ENCODE measurements at regions not wholly inside any gene's neighbourhood (a gene's known extent, or its start where the extent isn't known, plus 50 kb on each side); places are given as distances from the start of the nearest gene placed in this dataset.

DNA sequence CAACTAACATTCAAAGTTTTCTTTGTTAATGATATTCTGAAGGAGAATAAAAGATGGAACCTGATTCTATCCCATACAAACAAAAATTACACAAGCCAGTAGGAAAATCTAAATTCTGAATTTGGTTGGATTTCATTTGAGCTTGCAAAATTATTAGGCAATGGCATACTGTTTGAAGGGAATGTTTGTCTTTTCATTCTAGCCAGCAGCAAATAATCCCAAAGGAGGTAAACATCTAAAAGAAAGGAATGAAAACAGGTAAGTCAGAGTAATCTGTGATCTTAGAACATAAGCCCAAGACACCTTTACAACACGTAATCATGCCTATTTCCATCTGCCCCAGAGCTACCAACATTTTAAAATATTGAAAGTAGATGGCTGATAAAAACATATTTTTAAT, 482.1 kb upstream of the CITED2 start:
- Histone ChIP-seq H3K4me1 (peaks cover 4% of the 10 kb centered on the region), H3K9me3 (no peaks in the 10 kb centered on the region), H3K4me3 (no peak overlapping the region), H3K27me3 (ENCODE audit: low read depth) (no peaks in the 10 kb centered on the region), H3K27ac (no peak overlapping the region), H3K36me3 (no peaks in the 10 kb centered on the region)
- DNase-seq = no peak
- TF ChIP-seq, protein P1, sequence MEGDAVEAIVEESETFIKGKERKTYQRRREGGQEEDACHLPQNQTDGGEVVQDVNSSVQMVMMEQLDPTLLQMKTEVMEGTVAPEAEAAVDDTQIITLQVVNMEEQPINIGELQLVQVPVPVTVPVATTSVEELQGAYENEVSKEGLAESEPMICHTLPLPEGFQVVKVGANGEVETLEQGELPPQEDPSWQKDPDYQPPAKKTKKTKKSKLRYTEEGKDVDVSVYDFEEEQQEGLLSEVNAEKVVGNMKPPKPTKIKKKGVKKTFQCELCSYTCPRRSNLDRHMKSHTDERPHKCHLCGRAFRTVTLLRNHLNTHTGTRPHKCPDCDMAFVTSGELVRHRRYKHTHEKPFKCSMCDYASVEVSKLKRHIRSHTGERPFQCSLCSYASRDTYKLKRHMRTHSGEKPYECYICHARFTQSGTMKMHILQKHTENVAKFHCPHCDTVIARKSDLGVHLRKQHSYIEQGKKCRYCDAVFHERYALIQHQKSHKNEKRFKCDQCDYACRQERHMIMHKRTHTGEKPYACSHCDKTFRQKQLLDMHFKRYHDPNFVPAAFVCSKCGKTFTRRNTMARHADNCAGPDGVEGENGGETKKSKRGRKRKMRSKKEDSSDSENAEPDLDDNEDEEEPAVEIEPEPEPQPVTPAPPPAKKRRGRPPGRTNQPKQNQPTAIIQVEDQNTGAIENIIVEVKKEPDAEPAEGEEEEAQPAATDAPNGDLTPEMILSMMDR (IDR thresholded peaks at IDR 0.05) = no peak
- ATAC-seq = no peak
- intact Hi-C loops (cut with DNase I) = no loop called here

DNA sequence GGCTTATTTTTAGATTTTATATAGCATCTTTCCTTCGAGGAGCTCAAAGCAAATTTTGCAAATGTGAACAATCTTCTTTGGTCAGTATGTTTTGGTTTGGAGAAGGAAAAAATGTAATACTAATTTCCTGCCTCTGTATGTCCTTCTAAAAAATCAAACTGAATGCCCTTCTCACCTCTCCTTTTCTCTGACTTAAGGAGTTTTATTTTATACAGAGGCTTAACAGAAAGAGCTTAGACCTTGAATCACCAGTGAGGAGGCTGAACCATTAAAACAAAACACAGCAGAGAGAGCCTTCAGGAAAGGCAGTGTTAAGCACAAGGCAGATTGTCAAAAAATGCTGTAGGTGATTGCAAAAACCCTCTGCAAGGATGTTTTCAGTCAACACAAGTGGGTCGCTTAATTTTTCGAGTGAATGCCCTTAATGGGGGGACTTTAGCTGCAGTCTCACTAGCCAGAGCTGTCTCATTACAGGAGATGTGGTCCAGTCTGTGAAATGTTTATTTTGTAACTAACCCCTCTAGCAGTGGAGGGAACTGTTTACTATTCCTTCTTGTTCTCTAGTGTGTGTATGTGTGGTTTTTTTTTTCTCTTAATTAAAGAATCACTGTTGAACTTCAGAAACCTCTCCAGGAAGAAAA, 481.3 kb upstream of the CITED2 start:
- DNase-seq = no peak
- ATAC-seq = no peak
- Histone ChIP-seq H3K4me1 (peaks cover 4% of the 10 kb centered on the region), H3K36me3 (no peaks in the 10 kb centered on the region), H3K4me3 (no peak overlapping the region), H3K9me3 (no peaks in the 10 kb centered on the region), H3K27ac (no peak overlapping the region), H3K27me3 (ENCODE audit: low read depth) (no peaks in the 10 kb centered on the region)
- intact Hi-C loops (cut with DNase I) = no loop called here
- TF ChIP-seq, protein P1 (IDR thresholded peaks at IDR 0.05) = no peak

DNA sequence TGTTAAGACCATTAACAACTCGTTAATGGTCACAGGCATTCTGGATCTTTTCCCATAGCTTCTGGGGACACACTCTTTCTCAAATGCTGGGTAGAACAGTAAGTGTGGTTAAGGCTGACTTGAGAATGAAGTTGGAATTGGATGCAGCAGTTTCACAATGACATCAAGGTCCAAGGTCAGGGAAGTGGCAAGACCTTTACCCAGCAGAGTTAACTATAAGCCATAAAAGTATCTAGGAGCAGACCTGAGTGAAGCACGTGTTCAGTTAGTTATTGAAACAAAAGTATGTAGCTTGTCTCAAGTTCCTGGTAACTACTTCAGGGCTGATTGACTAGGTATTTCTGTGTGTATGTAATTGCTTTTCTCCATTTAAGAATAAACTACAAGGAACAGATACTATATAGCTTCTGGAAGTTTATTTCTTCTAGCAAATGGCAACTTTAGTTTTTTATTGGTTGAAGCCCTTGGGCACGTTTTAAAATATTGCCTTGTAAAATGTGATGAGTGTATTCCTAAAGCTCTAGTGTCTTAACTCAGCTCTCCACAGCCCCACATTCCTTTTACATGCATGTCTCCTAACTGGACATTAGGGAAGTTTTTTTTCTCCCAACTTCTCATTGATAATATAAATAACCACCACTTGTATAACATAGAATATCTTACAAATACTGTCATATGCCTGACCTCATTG, 479.0 kb upstream of the CITED2 start:
- TF ChIP-seq, protein P1 (IDR thresholded peaks at IDR 0.05) = no peak
- H3K4me3 ChIP-seq = no peak overlapping the region
- no peaks in the 10 kb centered on the region for H3K27me3 ChIP-seq (ENCODE audit: low read depth)
- intact Hi-C loops (cut with DNase I) = no loop called here
- H3K9me3 ChIP-seq = no peaks in the 10 kb centered on the region
- peak in 1 of 2 donors; percentile 31 for ATAC-seq
- no peaks in the 10 kb centered on the region for H3K36me3 ChIP-seq
- H3K4me1 ChIP-seq = peaks cover 4% of the 10 kb centered on the region
- no peak overlapping the region for H3K27ac ChIP-seq
- DNase-seq = no peak

DNA sequence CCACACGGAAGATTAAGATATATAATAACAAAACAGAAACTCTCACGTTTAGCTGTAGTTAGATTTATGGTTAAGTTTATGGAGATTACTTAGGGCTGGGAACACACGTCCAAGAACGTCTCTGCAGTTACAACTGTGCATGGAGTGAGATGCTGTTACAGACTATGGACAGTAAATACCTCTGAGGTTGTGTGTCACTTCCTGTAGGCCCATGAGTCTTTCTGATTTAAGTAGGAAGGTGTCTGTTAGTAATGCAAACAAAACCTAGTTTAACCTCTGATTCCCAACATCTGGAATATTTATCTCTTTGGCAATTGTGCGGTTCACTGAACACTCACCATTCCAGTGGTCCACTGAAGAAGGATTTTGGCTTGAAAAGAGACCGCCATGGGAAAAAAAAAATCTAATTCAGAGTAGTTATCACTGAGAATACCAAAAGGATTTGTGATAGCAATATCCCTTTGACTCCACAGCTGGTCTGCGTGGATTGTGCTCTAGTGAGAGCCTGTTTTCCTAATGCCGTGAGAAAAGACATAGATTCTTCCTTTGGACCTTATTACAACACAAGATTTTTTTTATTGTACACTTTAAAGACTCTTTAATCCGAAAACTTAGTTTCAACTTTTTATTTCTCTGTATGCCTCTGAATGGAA, 478.2 kb upstream of the CITED2 start:
- Histone ChIP-seq H3K27me3 (ENCODE audit: low read depth) (no peaks in the 10 kb centered on the region), H3K36me3 (no peaks in the 10 kb centered on the region), H3K4me3 (no peak overlapping the region), H3K27ac (no peak overlapping the region), H3K9me3 (no peaks in the 10 kb centered on the region), H3K4me1 (peaks cover 4% of the 10 kb centered on the region)
- intact Hi-C loops (cut with DNase I) = no loop called here
- DNase-seq (no peak), ATAC-seq (no peak)
- TF ChIP-seq, protein P1 (IDR thresholded peaks at IDR 0.05) = no peak

DNA sequence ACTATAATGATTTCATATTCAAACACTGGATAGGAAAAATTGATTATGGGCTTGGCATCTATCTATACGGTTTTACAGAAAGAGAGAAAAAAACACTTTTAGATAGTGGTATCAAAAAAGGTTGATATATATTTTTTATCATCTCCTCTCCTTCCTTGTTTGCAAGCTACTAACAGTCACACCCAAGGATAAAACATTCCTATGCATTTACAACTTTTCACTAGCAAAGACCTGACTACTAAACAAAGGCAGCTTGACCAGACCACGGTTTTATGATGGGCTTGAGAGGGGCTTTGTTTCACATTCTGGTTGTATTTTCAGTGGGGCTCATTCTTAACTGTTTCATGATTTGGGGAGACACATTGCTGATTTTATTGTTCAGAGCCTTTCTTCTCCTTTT, 477.6 kb upstream of the CITED2 start:
- ATAC-seq = no peak
- intact Hi-C loops (cut with DNase I) = no loop called here
- H3K27ac ChIP-seq = no peak overlapping the region
- no peaks in the 10 kb centered on the region for H3K9me3 ChIP-seq
- DNase-seq = no peak
- H3K36me3 ChIP-seq = no peaks in the 10 kb centered on the region
- H3K4me1 ChIP-seq = peaks cover 10% of the 10 kb centered on the region
- H3K4me3 ChIP-seq = no peak overlapping the region
- TF ChIP-seq, protein P1 (IDR thresholded peaks at IDR 0.05) = no peak
- H3K27me3 ChIP-seq (ENCODE audit: low read depth) = no peaks in the 10 kb centered on the region

Data from lower lobe of right lung (tissue), 2 donors.